Fibroblast of lung (primary cell): ENCODE measurements at regions not wholly inside any gene's neighbourhood (a gene's known extent, or its start where the extent isn't known, plus 50 kb on each side); places are given as distances from the start of the nearest gene placed in this dataset.

ENCODE experiments used
- DNase-seq, 2 donors: peaks; one replicate each; pipeline versions ENCODE4 v3.0.0 to v3.0.0-alpha.2; 2010; ENCODE audit warnings: low read depth in 2 of 2
- H2AFZ ChIP-seq: 2 replicates; pipeline ENCODE4 v1.5.1; 2012; ENCODE audit warnings: low read length, control low read depth, inconsistent platforms
- H3K27ac ChIP-seq: 2 replicates; pipeline ENCODE4 v1.5.1; 2011; ENCODE audit warnings: low read length, control low read depth; ENCODE audit not compliant: insufficient read depth
- H3K27me3 ChIP-seq: 2 replicates; pipeline ENCODE4 v1.5.1; 2011; ENCODE audit warnings: mild to moderate bottlenecking, low read length; ENCODE audit not compliant: control insufficient read depth, insufficient read depth
- H3K36me3 ChIP-seq: 2 replicates; pipeline ENCODE4 v1.5.1; 2011; ENCODE audit warnings: low read length; ENCODE audit not compliant: control insufficient read depth, insufficient read depth
- H3K4me1 ChIP-seq: 2 replicates; pipeline ENCODE4 v1.5.1; 2011; ENCODE audit warnings: low read length; ENCODE audit not compliant: control insufficient read depth, insufficient read depth; ENCODE audit errors: extremely low read depth
- H3K4me2 ChIP-seq: 2 replicates; pipeline ENCODE4 v1.5.1; 2011; ENCODE audit warnings: low read length, control low read depth; ENCODE audit not compliant: insufficient read depth; ENCODE audit errors: extremely low read depth
- H3K4me3 ChIP-seq, 4 experiments: fragments of 200-600 bp in 1 of 4; sonication (generic) in 1 of 4; replicated peaks in 1 of 4; 2 replicates each; pipeline ENCODE4 v1.5.1; 2011 to 2016; ENCODE audit warnings: low read length in 4 of 4, low read depth in 3 of 4, mild to moderate bottlenecking in 3 of 4, control low read depth in 2 of 4, inconsistent platforms in 1 of 4, mixed read lengths in 1 of 4; ENCODE audit not compliant: insufficient read depth in 1 of 4; ENCODE audit errors: control extremely low read depth in 1 of 4
- H3K79me2 ChIP-seq: 2 replicates; pipeline ENCODE4 v1.5.1; 2012; ENCODE audit warnings: mild to moderate bottlenecking, low read length, inconsistent platforms; ENCODE audit not compliant: control insufficient read depth, insufficient read depth
- H3K9ac ChIP-seq: 2 replicates; pipeline ENCODE4 v1.5.1; 2011; ENCODE audit warnings: mild to moderate bottlenecking, low read length, control low read depth; ENCODE audit not compliant: insufficient read depth
- H3K9me3 ChIP-seq: 2 replicates; pipeline ENCODE4 v1.5.1; 2012; ENCODE audit warnings: low read depth, low read length; ENCODE audit not compliant: control insufficient read depth, insufficient read depth
- H4K20me1 ChIP-seq: 2 replicates; pipeline ENCODE4 v1.5.1; 2011; ENCODE audit warnings: low read length; ENCODE audit not compliant: control insufficient read depth, insufficient read depth; ENCODE audit errors: extremely low read depth
- EZH2 ChIP-seq: IDR thresholded peaks from 2 replicates; pipeline ENCODE4 v1.5.1; 2012; ENCODE audit warnings: low read length, control low read depth, mild to moderate bottlenecking; ENCODE audit errors: missing control alignments
- TF ChIP-seq, protein P1 (sequence below), 2 donors: IDR thresholded peaks in 1 of 2; conservative IDR thresholded peaks in 1 of 2; 1 replicate in 1 of 2; 2 replicates in 1 of 2; pipeline ENCODE4 v1.5.1; 2011 to 2012; ENCODE audit warnings: low read length in 2 of 2, control low read depth in 1 of 2, inconsistent platforms in 1 of 2, low read depth in 1 of 2, mild to moderate bottlenecking in 1 of 2

GRCh38 chr17:36707904-36708303 is 106.5 kb downstream of the MRM1 start:
- H3K9me3 ChIP-seq, result no peaks in the 10 kb centered on the region
- no peaks in the 10 kb centered on the region for H3K27me3 ChIP-seq
- H3K79me2 ChIP-seq, result no peaks in the 10 kb centered on the region
- DNase-seq, result no peak
- no peak overlapping the region for H3K27ac ChIP-seq
- no peaks in the 10 kb centered on the region for H4K20me1 ChIP-seq
- H3K36me3 ChIP-seq, result no peaks in the 10 kb centered on the region
- no peak overlapping the region for H3K4me2 ChIP-seq
- no peak overlapping the region for H2AFZ ChIP-seq
- H3K4me1 ChIP-seq, result no peaks in the 10 kb centered on the region
- no peak overlapping the region for H3K9ac ChIP-seq
- no peak overlapping the region for H3K4me3 ChIP-seq
- no peak for TF ChIP-seq EZH2
- TF ChIP-seq, protein P1, sequence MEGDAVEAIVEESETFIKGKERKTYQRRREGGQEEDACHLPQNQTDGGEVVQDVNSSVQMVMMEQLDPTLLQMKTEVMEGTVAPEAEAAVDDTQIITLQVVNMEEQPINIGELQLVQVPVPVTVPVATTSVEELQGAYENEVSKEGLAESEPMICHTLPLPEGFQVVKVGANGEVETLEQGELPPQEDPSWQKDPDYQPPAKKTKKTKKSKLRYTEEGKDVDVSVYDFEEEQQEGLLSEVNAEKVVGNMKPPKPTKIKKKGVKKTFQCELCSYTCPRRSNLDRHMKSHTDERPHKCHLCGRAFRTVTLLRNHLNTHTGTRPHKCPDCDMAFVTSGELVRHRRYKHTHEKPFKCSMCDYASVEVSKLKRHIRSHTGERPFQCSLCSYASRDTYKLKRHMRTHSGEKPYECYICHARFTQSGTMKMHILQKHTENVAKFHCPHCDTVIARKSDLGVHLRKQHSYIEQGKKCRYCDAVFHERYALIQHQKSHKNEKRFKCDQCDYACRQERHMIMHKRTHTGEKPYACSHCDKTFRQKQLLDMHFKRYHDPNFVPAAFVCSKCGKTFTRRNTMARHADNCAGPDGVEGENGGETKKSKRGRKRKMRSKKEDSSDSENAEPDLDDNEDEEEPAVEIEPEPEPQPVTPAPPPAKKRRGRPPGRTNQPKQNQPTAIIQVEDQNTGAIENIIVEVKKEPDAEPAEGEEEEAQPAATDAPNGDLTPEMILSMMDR (conservative IDR thresholded peaks at IDR 0.05 in 1 of 2, IDR thresholded peaks at IDR 0.05 in 1 of 2; ENCODE audit: low read depth in 1 of 2, low read length in 2 of 2), result no peak

- H3K9me3 ChIP-seq, result no peaks in the 10 kb centered on the region
- no peak for DNase-seq
- no peak overlapping the region for H2AFZ ChIP-seq
- no peaks in the 10 kb centered on the region for H4K20me1 ChIP-seq
- H3K27me3 ChIP-seq, result no peaks in the 10 kb centered on the region
- H3K36me3 ChIP-seq, result no peaks in the 10 kb centered on the region
- no peak overlapping the region for H3K4me2 ChIP-seq
- H3K9ac ChIP-seq, result no peak overlapping the region
- H3K4me1 ChIP-seq, result no peaks in the 10 kb centered on the region
- no peak for TF ChIP-seq EZH2
- TF ChIP-seq, protein P1 (conservative IDR thresholded peaks at IDR 0.05 in 1 of 2, IDR thresholded peaks at IDR 0.05 in 1 of 2; ENCODE audit: low read depth in 1 of 2, low read length in 2 of 2), result no peak
- no peaks in the 10 kb centered on the region for H3K79me2 ChIP-seq
- no peak overlapping the region for H3K27ac ChIP-seq
- H3K4me3 ChIP-seq, result no peak overlapping the region
Measured at GRCh38 chr17:36714789-36715188, 113.4 kb downstream of the MRM1 start.

DNA sequence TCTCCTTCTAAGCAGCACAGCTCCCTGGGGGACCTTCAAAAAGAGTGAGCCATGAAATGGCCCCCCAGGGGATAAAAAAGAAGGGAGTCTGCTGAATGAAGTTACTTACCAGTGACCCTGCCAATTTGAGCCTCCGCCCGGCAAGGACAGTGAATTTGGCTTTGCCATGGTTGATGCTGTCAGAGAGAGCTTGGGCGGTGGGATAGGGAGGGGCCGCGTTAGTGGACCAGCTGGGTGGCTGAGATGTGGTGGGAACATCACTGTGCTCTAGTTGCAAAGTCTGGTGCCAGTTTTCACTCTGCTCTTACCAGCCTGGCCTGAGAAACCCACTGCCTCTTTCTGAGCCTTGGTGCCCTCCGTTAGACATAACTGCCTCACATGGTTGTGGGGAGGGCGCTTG is 114.6 kb downstream of the MRM1 start:
- Histone ChIP-seq H3K9me3 (no peaks in the 10 kb centered on the region), H4K20me1 (no peaks in the 10 kb centered on the region), H3K27ac (no peak overlapping the region), H3K36me3 (no peaks in the 10 kb centered on the region), H3K9ac (no peak overlapping the region), H3K27me3 (no peaks in the 10 kb centered on the region), H3K4me3 (no peak overlapping the region), H3K4me1 (no peaks in the 10 kb centered on the region), H2AFZ (no peak overlapping the region), H3K4me2 (no peak overlapping the region), H3K79me2 (no peaks in the 10 kb centered on the region)
- TF ChIP-seq, protein P1 (conservative IDR thresholded peaks at IDR 0.05 in 1 of 2, IDR thresholded peaks at IDR 0.05 in 1 of 2; ENCODE audit: low read depth in 1 of 2, low read length in 2 of 2), result no peak
- TF ChIP-seq EZH2, result no peak
- no peak for DNase-seq
